GM12875 (cell line): ENCODE measurements at regions not wholly inside any gene's neighbourhood (a gene's known extent, or its start where the extent isn't known, plus 50 kb on each side); places are given as distances from the start of the nearest gene placed in this dataset.

ENCODE experiments used
- H3K4me3 ChIP-seq: one replicate; pipeline ENCODE4 v1.5.1; 2011; ENCODE audit warnings: low read depth, low read length, control low read depth
- TF ChIP-seq, protein P1 (sequence below): IDR thresholded peaks from 2 replicates; pipeline ENCODE4 v1.5.1; 2011; ENCODE audit warnings: low read depth, mild to moderate bottlenecking, control low read depth, inconsistent platforms, low read length, moderate library complexity, borderline replicate concordance; ENCODE audit not compliant: insufficient read depth

DNA sequence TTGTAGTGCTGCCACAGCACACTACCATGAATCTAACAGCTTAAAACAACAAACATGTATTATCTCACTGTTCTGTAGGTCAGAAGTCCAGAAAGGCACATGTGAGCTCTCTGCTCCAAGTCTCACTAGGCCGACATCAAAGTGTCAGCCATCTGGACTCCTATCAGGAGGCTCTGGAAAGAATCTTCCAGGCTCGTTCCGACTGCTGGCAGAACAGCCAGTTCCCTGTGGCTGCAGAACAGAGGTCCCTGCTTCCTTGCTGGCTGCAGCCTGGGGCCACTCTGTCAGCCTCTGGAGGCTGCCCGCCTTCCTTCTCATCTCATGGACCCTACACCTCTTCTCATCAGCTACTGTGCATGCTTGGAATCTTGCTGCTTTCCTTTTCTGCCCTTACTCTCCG is 168.9 kb downstream of the CBLN1 start:
- TF ChIP-seq, protein P1, sequence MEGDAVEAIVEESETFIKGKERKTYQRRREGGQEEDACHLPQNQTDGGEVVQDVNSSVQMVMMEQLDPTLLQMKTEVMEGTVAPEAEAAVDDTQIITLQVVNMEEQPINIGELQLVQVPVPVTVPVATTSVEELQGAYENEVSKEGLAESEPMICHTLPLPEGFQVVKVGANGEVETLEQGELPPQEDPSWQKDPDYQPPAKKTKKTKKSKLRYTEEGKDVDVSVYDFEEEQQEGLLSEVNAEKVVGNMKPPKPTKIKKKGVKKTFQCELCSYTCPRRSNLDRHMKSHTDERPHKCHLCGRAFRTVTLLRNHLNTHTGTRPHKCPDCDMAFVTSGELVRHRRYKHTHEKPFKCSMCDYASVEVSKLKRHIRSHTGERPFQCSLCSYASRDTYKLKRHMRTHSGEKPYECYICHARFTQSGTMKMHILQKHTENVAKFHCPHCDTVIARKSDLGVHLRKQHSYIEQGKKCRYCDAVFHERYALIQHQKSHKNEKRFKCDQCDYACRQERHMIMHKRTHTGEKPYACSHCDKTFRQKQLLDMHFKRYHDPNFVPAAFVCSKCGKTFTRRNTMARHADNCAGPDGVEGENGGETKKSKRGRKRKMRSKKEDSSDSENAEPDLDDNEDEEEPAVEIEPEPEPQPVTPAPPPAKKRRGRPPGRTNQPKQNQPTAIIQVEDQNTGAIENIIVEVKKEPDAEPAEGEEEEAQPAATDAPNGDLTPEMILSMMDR = no peak
- no peak overlapping the region for H3K4me3 ChIP-seq

DNA sequence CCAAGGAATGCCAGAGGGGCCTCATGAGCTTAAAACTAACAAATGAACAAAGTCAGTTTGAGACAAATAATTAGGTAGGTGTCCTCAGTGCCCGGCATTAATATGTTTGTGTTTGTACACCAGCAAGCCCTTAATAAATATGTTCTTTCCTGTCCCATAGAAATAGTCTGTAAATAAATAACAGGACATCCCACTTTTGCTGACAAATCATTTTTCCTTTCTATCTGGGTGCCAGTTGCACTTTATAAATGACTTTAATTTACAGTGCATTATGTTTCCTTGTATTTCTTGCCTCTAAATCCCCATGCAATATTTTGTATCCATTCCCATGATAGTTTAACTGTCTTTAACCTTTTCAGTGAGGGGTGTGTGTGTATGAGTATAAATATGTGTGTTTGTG is 170.3 kb downstream of the CBLN1 start:
- no peak overlapping the region for H3K4me3 ChIP-seq
- TF ChIP-seq, protein P1 = no peak

DNA sequence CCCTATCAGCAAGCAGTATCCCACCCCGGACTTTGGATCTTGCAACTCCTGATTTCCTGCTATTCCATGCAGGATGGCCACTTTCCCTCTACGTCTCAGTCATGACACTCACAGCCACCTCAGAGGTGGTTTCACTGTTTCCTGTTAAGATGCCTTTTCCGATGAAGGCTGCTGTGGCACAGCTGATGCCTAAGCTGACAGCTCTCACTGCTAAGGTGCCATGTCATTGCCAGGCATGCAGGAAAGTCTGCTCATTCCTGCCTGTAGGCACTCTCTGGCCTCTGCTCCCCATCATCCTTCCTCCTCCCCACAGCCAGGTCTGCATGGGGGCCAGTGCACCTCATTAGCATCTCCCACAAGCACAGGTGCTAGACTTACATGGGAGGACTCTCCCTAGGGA is 173.0 kb downstream of the CBLN1 start:
- TF ChIP-seq, protein P1 = no peak
- no peak overlapping the region for H3K4me3 ChIP-seq

DNA sequence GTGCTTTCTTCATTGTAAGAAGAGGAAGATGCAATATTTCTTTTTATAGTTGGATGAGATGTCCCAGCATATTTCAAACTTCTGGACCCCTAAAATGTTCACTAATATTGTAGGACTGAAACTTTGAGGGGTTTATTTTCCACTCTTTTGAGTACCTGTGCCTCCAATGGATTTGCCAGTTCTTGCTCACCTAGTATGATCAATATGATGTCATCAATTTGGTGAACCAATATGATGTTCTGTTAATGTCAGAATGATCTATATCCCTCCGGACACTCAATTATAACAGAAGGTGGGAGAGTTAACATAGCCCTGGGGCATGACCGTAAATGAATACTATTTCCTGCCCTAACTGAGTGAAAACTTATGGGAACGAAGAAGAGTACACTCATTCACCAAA is 178.3 kb downstream of the CBLN1 start:
- TF ChIP-seq, protein P1 = no peak
- H3K4me3 ChIP-seq = no peak overlapping the region

DNA sequence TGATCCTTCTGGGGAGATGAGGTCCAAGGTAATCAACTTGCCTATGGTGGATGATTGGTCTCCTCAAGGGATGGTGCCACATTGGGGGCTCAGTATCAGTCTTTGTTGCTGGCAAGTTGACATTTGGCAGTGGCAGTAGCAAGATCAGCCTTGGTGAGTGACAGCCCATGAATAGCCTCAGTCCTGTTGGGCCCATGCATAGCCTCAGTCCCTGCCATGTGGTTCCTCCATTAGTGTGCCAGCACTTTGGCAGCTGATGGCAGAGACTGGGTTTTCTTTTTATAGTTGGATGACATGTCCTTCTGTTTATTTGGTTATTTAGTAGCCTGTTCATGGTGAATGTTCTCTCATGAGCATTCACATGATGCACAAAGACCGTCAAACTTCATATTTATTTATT is 179.6 kb downstream of the CBLN1 start:
- H3K4me3 ChIP-seq = no peak overlapping the region
- TF ChIP-seq, protein P1 = no peak

DNA sequence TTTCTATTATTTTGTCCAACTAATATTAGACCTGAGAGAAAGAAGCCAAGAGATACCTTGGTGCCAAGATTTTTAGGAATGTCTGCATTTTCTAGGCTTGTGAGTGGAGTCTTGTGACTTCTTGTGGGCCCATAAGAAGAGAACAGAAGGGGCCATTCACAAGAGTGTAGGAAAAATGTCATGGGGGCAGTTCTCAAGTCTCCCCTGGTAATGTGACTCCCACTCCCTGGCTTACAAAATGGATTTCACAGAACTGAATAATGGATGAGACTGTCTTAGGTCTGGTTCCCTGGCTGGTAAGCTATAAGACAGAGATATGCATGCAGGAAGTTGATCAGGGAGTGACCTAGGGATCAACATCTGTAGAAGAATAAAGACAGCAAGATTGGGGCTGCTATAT is 181.3 kb downstream of the CBLN1 start:
- TF ChIP-seq, protein P1 = no peak
- no peak overlapping the region for H3K4me3 ChIP-seq

DNA sequence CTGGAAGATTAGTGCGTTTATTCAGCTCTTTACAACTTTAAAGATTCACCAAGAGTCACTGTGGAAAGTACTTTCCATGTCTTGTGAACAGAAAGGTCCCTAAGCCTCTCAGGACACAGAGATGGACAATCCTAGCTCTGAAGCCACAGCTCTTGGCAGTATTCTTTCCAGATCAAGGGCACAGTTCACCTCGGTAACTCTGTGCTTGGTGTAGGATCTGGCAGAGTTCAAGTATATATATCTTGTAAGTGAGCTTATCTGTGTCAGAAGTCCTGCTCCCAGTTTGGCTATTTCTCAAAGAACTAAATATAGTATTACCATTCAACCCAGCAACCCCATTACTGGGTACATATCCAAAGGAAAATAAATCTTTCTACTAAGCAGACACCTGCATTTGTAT is 183.7 kb downstream of the CBLN1 start:
- TF ChIP-seq, protein P1 = no peak
- no peak overlapping the region for H3K4me3 ChIP-seq
